SU-DHL-6 (cell line): ENCODE measurements at regions not wholly inside any gene's neighbourhood (a gene's known extent, or its start where the extent isn't known, plus 50 kb on each side); places are given as distances from the start of the nearest gene placed in this dataset.

Experiments used
- EZH2phosphoT487 ChIP-seq: fragments of 200-600 bp; sonication (generic), shearing (Covaris generic); conservative IDR thresholded peaks from 2 replicates; pipeline ENCODE4 v1.6.1; 2018; ENCODE audit warnings: mild to moderate bottlenecking, antibody characterized with exemption, low read length, moderate library complexity, mixed read lengths
- TF ChIP-seq, protein P1 (sequence below): fragments of 200-600 bp; sonication (generic); IDR thresholded peaks from one replicate; pipeline ENCODE4 v1.5.1; 2017; ENCODE audit warnings: antibody characterized with exemption, mild to moderate bottlenecking, low read length, moderate library complexity; ENCODE audit not compliant: insufficient read depth, poor library complexity, severe bottlenecking

DNA sequence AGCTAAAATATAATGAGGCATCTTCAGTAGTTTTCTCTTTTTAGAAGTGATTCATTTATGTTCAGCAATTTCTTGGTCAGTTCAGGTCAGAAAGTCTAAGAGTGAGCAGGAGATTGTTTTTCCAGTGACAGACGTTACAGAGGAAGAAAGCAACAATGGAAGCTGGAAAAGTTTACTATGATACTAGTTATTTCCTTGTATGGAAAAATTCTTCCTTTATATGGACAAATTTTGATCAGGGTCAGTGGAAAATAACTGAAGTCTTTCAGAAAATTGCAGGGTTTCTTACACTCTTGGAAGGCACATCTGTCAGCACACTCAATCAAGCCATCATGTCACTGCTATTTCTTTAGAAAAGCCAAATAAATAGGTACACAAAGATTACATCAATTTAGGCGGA, 1120.7 kb downstream of the FAT4 start:
- TF ChIP-seq, protein P1, sequence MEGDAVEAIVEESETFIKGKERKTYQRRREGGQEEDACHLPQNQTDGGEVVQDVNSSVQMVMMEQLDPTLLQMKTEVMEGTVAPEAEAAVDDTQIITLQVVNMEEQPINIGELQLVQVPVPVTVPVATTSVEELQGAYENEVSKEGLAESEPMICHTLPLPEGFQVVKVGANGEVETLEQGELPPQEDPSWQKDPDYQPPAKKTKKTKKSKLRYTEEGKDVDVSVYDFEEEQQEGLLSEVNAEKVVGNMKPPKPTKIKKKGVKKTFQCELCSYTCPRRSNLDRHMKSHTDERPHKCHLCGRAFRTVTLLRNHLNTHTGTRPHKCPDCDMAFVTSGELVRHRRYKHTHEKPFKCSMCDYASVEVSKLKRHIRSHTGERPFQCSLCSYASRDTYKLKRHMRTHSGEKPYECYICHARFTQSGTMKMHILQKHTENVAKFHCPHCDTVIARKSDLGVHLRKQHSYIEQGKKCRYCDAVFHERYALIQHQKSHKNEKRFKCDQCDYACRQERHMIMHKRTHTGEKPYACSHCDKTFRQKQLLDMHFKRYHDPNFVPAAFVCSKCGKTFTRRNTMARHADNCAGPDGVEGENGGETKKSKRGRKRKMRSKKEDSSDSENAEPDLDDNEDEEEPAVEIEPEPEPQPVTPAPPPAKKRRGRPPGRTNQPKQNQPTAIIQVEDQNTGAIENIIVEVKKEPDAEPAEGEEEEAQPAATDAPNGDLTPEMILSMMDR, result no peak
- TF ChIP-seq EZH2phosphoT487, result no peak
